Activated CD8-positive, alpha-beta memory T cell treated with anti-CD3 and anti-CD28 coated beads for 24 hours (primary cell): ENCODE measurements at regions not wholly inside any gene's neighbourhood (a gene's known extent, or its start where the extent isn't known, plus 50 kb on each side); places are given as distances from the start of the nearest gene placed in this dataset.
A peak's percentile ranks its signal among the peaks of the same experiment; 100 is the strongest.

Source experiments
- DNase-seq: peaks from one replicate; pipeline ENCODE4 v3.0.0-alpha.2; 2020

GRCh38 chr2:234304950-234305349 lies 191.9 kb downstream of the ARL4C start:
- DNase-seq, result no peak

GRCh38 chr2:234302664-234302991 lies 194.3 kb downstream of the ARL4C start:
- DNase-seq, result no peak

GRCh38 chr2:234300932-234301823 lies 195.7 kb downstream of the ARL4C start:
- peak; percentile 58 for DNase-seq

- DNase-seq, result peak; percentile 54
These were observed 196.4 kb downstream of the ARL4C start for GRCh38 chr2:234300391-234300925.

- no peak for DNase-seq
These were observed 198.0 kb downstream of the ARL4C start for GRCh38 chr2:234298918-234299317.

GRCh38 chr2:234296991-234297390 lies 199.9 kb downstream of the ARL4C start:
- no peak for DNase-seq

DNA sequence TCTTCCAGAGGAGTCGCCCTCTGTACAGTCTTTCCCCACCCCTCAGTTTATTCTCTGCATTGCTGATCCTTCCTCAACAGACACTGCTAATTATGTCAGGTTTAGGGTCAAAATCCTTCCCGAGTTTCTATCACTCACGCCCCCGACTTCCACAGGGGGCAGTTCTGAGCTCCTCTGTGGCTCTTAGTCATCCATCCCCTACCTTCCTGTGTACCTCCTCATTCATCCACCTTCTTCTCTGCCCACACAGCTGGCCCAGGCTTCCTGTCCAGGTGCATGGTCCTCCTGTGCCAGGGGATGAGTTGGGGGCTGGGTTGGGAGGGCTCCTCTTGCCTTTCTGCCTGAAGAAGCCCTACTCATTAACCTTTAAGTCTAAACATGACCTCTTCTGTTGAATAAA lies 202.9 kb downstream of the ARL4C start:
- DNase-seq, result peak; percentile 59

DNA sequence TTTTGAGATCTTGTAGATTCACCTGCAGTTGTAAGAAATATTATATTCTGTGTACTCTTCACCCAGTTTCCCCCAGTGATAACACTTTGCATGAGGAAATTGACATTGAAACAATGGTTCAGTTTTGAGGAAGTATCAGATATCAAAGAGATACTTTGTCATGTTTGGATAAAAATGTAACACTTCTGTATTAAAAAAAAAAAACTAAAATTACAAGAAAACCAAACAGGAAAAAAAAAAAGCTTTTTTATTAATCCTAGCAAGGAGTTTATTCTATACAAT lies 204.0 kb downstream of the ARL4C start:
- no peak for DNase-seq

DNA sequence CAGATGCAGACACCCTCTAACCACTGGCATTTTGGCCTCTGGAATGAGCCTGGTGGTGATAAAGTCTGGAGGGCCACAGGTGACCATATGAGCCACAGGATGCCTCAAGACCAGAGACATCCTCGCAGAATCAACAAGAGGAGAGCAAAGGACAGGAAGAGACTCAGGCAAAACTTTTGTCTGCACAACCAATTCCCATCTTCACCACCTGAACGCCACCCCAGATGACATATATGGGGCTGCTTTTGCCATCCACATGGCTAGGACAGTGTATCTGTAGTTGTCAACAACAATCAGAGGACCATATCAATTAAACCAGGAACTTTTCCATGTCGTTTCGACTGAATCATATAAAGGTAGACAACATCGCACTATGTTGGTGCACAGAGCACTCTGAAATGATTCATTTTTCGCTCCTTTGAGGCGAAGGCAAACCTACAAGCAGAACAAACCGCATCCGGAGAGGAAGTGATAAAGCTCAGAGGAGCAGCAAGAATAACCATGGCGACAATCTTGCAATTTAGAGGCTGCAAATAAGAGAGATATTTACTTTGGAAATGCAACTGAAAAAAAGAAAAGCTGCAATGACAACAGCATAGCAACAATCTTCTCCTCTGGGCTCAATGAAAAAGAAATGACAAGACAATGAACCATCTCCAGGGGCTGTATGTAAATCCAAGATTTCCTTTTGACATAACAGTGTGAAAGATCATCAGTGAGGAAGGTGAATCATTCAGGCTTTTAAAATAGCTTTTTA lies 204.5 kb downstream of the ARL4C start:
- peak; percentile 80 for DNase-seq

GRCh38 chr2:234291765-234292204 lies 205.1 kb downstream of the ARL4C start:
- DNase-seq, result peak; percentile 70

GRCh38 chr2:234290671-234291070 lies 206.2 kb downstream of the ARL4C start:
- DNase-seq, result no peak

DNA sequence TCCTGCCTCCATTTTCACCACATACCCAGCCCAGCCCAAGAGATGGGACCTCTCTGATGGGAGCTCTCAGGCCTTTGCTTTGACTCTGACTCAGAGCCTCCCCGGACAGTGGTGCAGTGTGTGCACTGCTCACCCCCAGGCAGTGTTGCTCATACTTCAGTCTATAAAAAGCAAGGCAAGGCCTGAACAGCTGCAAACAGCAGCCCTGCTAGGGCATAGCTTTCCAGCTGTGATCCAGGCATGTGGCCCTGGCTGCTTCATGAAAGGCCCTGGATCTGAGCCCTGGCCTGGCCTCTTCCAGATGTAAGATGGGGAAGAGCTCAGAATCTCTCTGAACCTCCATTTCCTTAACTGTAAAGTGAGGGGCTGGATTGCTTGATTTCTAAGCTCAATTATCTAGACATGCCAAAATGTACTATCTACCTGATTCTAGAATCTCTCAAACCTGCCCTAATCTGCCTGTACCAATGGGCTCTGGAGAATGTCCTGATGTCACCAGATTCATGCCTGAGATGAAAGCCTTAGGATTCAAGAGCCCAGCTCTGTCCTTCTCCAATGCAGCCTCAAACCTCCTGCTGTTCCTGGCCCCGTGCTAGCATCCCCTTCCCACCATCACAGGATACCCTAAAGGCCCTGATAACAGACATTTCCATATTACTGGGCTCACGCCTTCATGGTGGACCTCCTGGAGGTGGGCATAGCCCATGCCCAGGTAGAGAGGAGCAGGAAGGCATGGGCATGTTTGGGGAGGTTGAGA lies 206.9 kb downstream of the ARL4C start:
- peak; percentile 79 for DNase-seq

- DNase-seq, result peak; percentile 90
These were observed 207.9 kb downstream of the ARL4C start for GRCh38 chr2:234288974-234289455.

DNA sequence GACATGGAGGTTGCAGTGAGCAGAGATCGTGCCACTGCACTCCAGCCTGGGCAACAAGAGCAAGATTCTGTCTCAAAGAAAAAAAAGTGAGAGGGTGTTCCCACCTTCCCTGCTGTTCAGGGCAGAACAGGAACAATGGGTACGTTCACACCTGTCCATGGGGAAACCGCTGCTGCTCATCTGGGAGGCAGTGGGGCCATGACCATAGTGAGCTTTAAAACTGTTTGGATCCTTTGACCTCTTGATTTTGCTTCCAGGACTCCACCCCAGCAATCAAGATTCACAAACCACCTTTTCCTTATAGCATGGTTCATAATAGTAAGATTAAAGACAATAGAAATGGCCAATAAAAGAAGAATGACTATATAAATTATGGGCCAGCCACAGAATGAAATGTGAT lies 209.2 kb downstream of the ARL4C start:
- no peak for DNase-seq

- no peak for DNase-seq
These were observed 209.9 kb downstream of the ARL4C start for GRCh38 chr2:234286956-234287355.

GRCh38 chr2:234286118-234286598 lies 210.7 kb downstream of the ARL4C start:
- no peak for DNase-seq

DNA sequence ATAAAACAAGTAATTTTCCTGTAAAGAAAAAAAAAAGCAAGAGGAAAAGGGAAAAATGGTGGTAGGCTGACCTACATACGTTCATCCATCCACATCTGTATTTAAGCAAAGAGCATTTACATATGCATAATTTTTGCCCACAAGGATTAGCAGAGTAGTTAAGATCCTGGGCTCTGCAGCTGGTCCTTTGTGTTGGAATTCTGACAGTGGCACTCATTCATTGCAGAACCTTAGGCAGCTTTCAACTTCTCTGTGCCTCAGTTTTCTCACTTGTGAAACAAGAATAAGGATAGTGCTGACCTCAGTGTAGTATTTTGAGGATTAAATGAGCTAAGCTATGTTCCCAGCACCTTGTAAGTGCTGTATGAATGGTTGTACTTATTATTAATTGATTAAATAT lies 211.3 kb downstream of the ARL4C start:
- no peak for DNase-seq

- no peak for DNase-seq
These were observed 217.2 kb downstream of the ARL4C start for GRCh38 chr2:234279637-234280036.

GRCh38 chr2:234278556-234279255 lies 218.2 kb downstream of the ARL4C start:
- DNase-seq, result peak; percentile 24

DNA sequence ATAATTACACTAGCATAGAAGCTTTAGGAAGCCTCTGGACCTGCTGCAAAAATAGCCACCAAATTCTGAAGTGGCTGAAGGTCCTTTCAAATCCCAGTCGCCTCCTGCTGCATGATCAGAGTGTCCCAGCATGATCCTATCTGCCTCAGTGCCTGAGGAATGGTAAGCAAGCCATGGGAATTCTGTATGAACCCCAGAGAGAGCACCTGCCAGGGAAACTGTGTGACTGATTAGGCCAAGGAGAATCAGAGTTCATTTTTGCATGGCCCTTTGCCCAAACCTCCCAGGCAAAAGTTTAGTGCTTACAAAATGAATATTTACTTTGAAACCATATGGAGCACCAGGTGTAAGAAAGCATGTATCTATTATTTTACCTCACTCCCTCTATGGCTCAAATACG lies 221.4 kb downstream of the ARL4C start:
- DNase-seq, result peak; percentile 44

DNA sequence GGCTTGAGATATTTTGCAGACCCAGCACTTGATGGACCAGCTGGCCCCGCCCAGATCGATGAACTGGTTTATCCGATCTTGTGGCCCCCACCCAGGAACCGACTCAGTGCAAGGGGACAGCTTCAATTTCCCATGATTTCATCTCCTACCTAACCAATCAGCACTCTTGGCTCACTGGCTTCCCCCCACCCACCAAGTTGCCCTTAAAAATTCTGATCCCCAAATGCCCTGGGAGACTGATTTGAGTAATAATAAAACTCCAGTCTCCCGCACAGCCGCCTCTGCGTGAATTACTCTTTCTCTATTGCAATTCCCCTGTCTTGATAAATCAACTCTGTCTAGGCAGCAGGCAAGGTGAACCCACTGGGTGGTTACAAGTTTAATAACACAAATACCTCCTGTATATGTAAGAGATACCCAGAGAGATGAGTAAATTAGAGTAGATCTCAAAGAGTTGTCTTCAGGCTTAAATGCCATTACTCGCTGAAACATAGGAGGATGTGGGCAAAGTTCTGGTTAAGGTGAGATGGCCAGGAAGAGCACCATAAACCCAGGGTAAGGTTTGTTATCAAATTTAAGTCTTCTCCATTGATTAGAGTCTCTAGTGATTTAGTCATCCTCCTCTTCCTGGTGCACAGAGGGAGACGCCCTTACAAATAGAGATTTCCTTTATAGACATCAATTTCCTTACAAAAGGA lies 222.8 kb downstream of the ARL4C start:
- peak; percentile 69 for DNase-seq
